Thymus (tissue), 11 donors: ENCODE measurements at regions not wholly inside any gene's neighbourhood (a gene's known extent, or its start where the extent isn't known, plus 50 kb on each side); places are given as distances from the start of the nearest gene placed in this dataset.
"Not testable (repeated sequence)": the region's sequence is repeated elsewhere in the genome, so short reads cannot be mapped to it uniquely, and the experiment has no call there.

ENCODE experiments used
- DNase-seq, 9 donors: peaks; one replicate each; pipeline ENCODE4 v3.0.0-alpha.2; 2013; ENCODE audit warnings: low spot score in 9 of 9, low read depth in 6 of 9, missing footprints in 1 of 9
- H3K27ac ChIP-seq, 2 donors: one replicate each; pipeline ENCODE4 v1.5.1; 2013; ENCODE audit warnings: control low read depth in 1 of 2, low read depth in 1 of 2, low read length in 1 of 2, mild to moderate bottlenecking in 1 of 2, moderate library complexity in 1 of 2
- H3K27me3 ChIP-seq, 2 donors: one replicate each; pipeline ENCODE4 v1.5.1; 2013; ENCODE audit warnings: low read length in 1 of 2; ENCODE audit not compliant: control insufficient read depth in 2 of 2, insufficient read depth in 1 of 2
- H3K36me3 ChIP-seq, 2 donors: one replicate each; pipeline ENCODE4 v1.5.1; 2013; ENCODE audit warnings: low read length in 1 of 2, mild to moderate bottlenecking in 1 of 2, moderate library complexity in 1 of 2; ENCODE audit not compliant: control insufficient read depth in 2 of 2, insufficient read depth in 2 of 2
- H3K4me1 ChIP-seq, 2 donors: one replicate each; pipeline ENCODE4 v1.5.1; 2013; ENCODE audit warnings: low read length in 2 of 2; ENCODE audit not compliant: control insufficient read depth in 2 of 2, insufficient read depth in 2 of 2
- H3K4me3 ChIP-seq, 2 donors: one replicate each; pipeline ENCODE4 v1.5.1; 2013; ENCODE audit warnings: low read length in 2 of 2, control low read depth in 1 of 2, mild to moderate bottlenecking in 1 of 2
- H3K9me3 ChIP-seq, 2 donors: one replicate each; pipeline ENCODE4 v1.5.1; 2013; ENCODE audit warnings: low read length in 1 of 2, mild to moderate bottlenecking in 1 of 2; ENCODE audit not compliant: control insufficient read depth in 2 of 2, insufficient read depth in 1 of 2
- WGBS: extraction: QIAGEN DNeasy Blood & Tissue Kit; methylation state at CpG from one replicate; pipeline ENCODE4 v1.1.7; 2013; 5-methylcytosine and 5-hydroxymethylcytosine counted together
- donor health status: healthy.

GRCh38 chr14:106712513-106712912 lies 1186.1 kb downstream of the TMEM121 start:
- H3K4me1 ChIP-seq = peaks cover 4 to 24% of the 10 kb centered on the region in 2 donors
- peak in 1 of 9 donors; percentile 30 for DNase-seq
- H3K27ac ChIP-seq = peak overlapping the region in 1 of 2 donors; percentile 67
- not testable (repeated sequence) for H3K4me3 ChIP-seq, H3K27me3 ChIP-seq, H3K9me3 ChIP-seq, H3K36me3 ChIP-seq
- 53% methylated on average over 5 of the region's 5 CpGs for WGBS

- Histone ChIP-seq H3K4me3 (peak overlapping the region in 1 of 2 donors; percentile 26), H3K4me1 (peaks cover 11 to 21% of the 10 kb centered on the region in 2 donors), H3K27ac (peak overlapping the region in 1 of 2 donors; percentile 84)
- DNase-seq = peak in 1 of 9 donors; percentile 56
- not testable (repeated sequence) for H3K9me3 ChIP-seq, H3K36me3 ChIP-seq, H3K27me3 ChIP-seq
- 9% methylated on average over 10 of the region's 14 CpGs for WGBS
These were observed 1188.4 kb downstream of the TMEM121 start for GRCh38 chr14:106714446-106715428.

GRCh38 chr14:106717544-106717943 lies 1191.2 kb downstream of the TMEM121 start:
- H3K4me3 ChIP-seq, H3K9me3 ChIP-seq, DNase-seq, H3K36me3 ChIP-seq, H3K27ac ChIP-seq, H3K27me3 ChIP-seq: not testable (repeated sequence)
- 18% methylated on average over 11 of the region's 11 CpGs for WGBS
- H3K4me1 ChIP-seq = peaks cover 11 to 22% of the 10 kb centered on the region in 2 donors

GRCh38 chr14:106719880-106720279 lies 1193.5 kb downstream of the TMEM121 start:
- H3K36me3 ChIP-seq, H3K27ac ChIP-seq, H3K9me3 ChIP-seq, H3K27me3 ChIP-seq, H3K4me3 ChIP-seq: not testable (repeated sequence)
- 2% methylated on average over 1 of the region's 2 CpGs for WGBS
- peaks cover 9 to 16% of the 10 kb centered on the region in 2 donors for H3K4me1 ChIP-seq
- DNase-seq = peak in 5 of 9 donors; percentile 32 to 85 (median 82)

GRCh38 chr14:106721926-106722325 lies 1195.5 kb downstream of the TMEM121 start:
- not testable (repeated sequence) for H3K27ac ChIP-seq, H3K4me3 ChIP-seq, H3K9me3 ChIP-seq, DNase-seq, H3K27me3 ChIP-seq, H3K36me3 ChIP-seq
- H3K4me1 ChIP-seq = peaks cover 9 to 30% of the 10 kb centered on the region in 2 donors
- 84% methylated on average over 4 of the region's 4 CpGs for WGBS

- not testable (repeated sequence) for H3K36me3 ChIP-seq, H3K9me3 ChIP-seq, H3K27me3 ChIP-seq, DNase-seq, H3K4me3 ChIP-seq
- H3K27ac ChIP-seq = peak overlapping the region in 1 of 2 donors; percentile 68
- peaks cover 12 to 37% of the 10 kb centered on the region in 2 donors for H3K4me1 ChIP-seq
- WGBS = 12% methylated on average over 3 of the region's 7 CpGs
These were observed 1196.7 kb downstream of the TMEM121 start for GRCh38 chr14:106722813-106723687.

- peaks cover 4 to 41% of the 10 kb centered on the region in 2 donors for H3K4me1 ChIP-seq
- H3K27ac ChIP-seq, H3K27me3 ChIP-seq, H3K4me3 ChIP-seq, H3K9me3 ChIP-seq, DNase-seq, H3K36me3 ChIP-seq: not testable (repeated sequence)
- 30% methylated on average over 9 of the region's 12 CpGs for WGBS
These were observed 1201.6 kb downstream of the TMEM121 start for GRCh38 chr14:106727962-106728361.

- H3K4me3 ChIP-seq = no peak overlapping the region
- H3K9me3 ChIP-seq = no peaks in the 10 kb centered on the region
- no peak for DNase-seq
- no peaks in the 10 kb centered on the region for H3K27me3 ChIP-seq
- 44% methylated on average over 1 of the region's 1 CpG for WGBS
- H3K36me3 ChIP-seq = no peaks in the 10 kb centered on the region
- no peak overlapping the region for H3K27ac ChIP-seq
- peaks cover 3 to 39% of the 10 kb centered on the region in 2 donors for H3K4me1 ChIP-seq
These were observed 1202.2 kb downstream of the TMEM121 start for GRCh38 chr14:106728611-106729010.

- Histone ChIP-seq H3K4me3 (no peak overlapping the region), H3K9me3 (no peaks in the 10 kb centered on the region), H3K36me3 (no peaks in the 10 kb centered on the region), H3K27me3 (no peaks in the 10 kb centered on the region), H3K4me1 (peaks cover 2 to 37% of the 10 kb centered on the region in 2 donors), H3K27ac (no peak overlapping the region)
- DNase-seq = no peak
- 70% methylated on average over 2 of the region's 2 CpGs for WGBS
These were observed 1203.2 kb downstream of the TMEM121 start for GRCh38 chr14:106729551-106729950.
